Activated T-helper 17 cell treated with anti-CD3 and anti-CD28 coated beads, Interleukin-2, amount 50 U/mL, for 72 hours (primary cell): ENCODE measurements at regions not wholly inside any gene's neighbourhood (a gene's known extent, or its start where the extent isn't known, plus 50 kb on each side); places are given as distances from the start of the nearest gene placed in this dataset.
"Not testable (repeated sequence)": the region's sequence is repeated elsewhere in the genome, so short reads cannot be mapped to it uniquely, and the experiment has no call there.

Source experiments
- ATAC-seq: fragments of 150-1000 bp; cut with Tn5 transposase; replicated peaks from 2 replicates; pipeline ENCODE4 v1.10.0; 2021; ENCODE audit warnings: mild to moderate bottlenecking, moderate library complexity
- H3K27ac Mint-ChIP-seq: one replicate; pipeline ENCODE4 v1.8.0; 2022; ENCODE audit warnings: mixed read lengths
- H3K27me3 Mint-ChIP-seq: one replicate; pipeline ENCODE4 v1.8.0; 2022; ENCODE audit warnings: mixed read lengths
- H3K36me3 Mint-ChIP-seq: one replicate; pipeline ENCODE4 v1.8.0; 2022; ENCODE audit warnings: low read depth, mild to moderate bottlenecking, mixed read lengths
- H3K4me1 Mint-ChIP-seq: one replicate; pipeline ENCODE4 v1.8.0; 2022; ENCODE audit warnings: mixed read lengths
- H3K4me3 Mint-ChIP-seq: one replicate; pipeline ENCODE4 v1.8.0; 2022; ENCODE audit warnings: mild to moderate bottlenecking, mixed read lengths
- H3K9me3 Mint-ChIP-seq: one replicate; pipeline ENCODE4 v1.8.0; 2022; ENCODE audit warnings: mixed read lengths

GRCh38 chr5:167916261-167916691 is 375.2 kb upstream of the WWC1 start:
- Mint-ChIP-seq H3K36me3 (no peaks in the 10 kb centered on the region), H3K27ac (no peak overlapping the region), H3K27me3 (peaks cover 4% of the 10 kb centered on the region), H3K4me1 (no peaks in the 10 kb centered on the region), H3K4me3 (no peak overlapping the region), H3K9me3 (peaks cover 1% of the 10 kb centered on the region)
- no peak for ATAC-seq

GRCh38 chr5:167916706-167917105 is 374.7 kb upstream of the WWC1 start:
- H3K9me3 Mint-ChIP-seq = peaks cover 3% of the 10 kb centered on the region
- H3K36me3 Mint-ChIP-seq = no peaks in the 10 kb centered on the region
- no peak for ATAC-seq
- no peak overlapping the region for H3K27ac Mint-ChIP-seq
- H3K4me1 Mint-ChIP-seq = no peaks in the 10 kb centered on the region
- H3K27me3 Mint-ChIP-seq = peaks cover 4% of the 10 kb centered on the region
- no peak overlapping the region for H3K4me3 Mint-ChIP-seq

GRCh38 chr5:167918184-167918812 is 373.1 kb upstream of the WWC1 start:
- Mint-ChIP-seq H3K9me3 (peaks cover 3% of the 10 kb centered on the region), H3K4me3 (no peak overlapping the region), H3K4me1 (no peaks in the 10 kb centered on the region), H3K36me3 (no peaks in the 10 kb centered on the region), H3K27me3 (peaks cover 4% of the 10 kb centered on the region), H3K27ac (no peak overlapping the region)
- no peak for ATAC-seq

DNA sequence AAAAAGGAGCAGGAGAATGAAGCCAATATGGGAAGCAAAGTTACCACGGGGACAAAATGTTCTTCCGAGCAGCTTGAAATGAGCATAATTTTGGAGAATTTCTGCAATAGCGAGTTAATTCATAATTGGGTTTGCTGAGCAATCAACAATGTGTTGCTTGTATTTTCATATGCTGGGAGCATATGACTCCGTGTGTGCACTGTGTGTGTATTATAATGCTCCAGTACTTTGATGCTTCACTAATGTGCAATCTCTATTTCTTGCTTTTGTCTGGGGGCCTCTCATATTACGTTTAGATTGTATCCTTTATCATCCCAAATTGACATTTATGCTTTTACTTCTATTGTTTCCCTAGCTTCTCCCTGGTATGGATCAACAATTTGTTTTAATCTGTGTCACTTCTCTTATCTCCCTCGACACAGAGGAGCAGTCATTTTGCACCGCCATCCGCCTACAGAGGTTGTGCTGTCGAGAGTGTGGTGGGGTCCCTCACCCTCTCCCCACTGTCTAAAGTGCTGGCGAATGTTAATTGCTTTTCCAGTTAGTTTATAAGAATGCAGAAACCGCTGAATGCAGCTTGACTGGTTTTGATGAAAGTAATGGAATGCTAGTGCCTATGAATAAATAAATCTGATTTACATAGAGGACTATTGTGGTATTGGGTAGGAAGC is 372.5 kb upstream of the WWC1 start:
- peaks cover 4% of the 10 kb centered on the region for H3K27me3 Mint-ChIP-seq
- H3K36me3 Mint-ChIP-seq = no peaks in the 10 kb centered on the region
- no peaks in the 10 kb centered on the region for H3K4me1 Mint-ChIP-seq
- H3K27ac Mint-ChIP-seq = no peak overlapping the region
- no peak overlapping the region for H3K4me3 Mint-ChIP-seq
- peaks cover 3% of the 10 kb centered on the region for H3K9me3 Mint-ChIP-seq
- ATAC-seq = no peak

- Mint-ChIP-seq H3K36me3 (no peaks in the 10 kb centered on the region), H3K4me1 (no peaks in the 10 kb centered on the region), H3K27ac (no peak overlapping the region), H3K4me3 (no peak overlapping the region), H3K27me3 (peaks cover 4% of the 10 kb centered on the region), H3K9me3 (peaks cover 3% of the 10 kb centered on the region)
- no peak for ATAC-seq
Observed at GRCh38 chr5:167920589-167920988, 370.9 kb upstream of the WWC1 start.

DNA sequence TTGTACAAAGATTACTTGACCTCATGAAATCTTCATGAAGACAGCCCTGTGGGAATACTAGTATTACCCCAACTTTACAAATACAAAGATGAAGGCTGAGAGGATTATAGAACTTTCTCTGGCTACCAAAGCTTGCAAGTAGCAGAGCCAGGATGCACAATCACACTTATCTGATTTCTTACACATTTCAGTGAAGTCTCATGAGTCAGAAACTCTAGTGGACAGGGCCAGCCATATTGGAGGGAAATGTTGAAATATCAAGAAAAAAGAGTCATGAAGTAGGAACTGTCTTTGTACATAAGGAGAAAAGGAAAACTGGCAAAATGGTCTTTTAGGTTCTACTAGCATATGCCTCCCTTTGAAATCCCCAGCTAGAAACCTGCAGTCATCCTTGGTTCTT is 369.6 kb upstream of the WWC1 start:
- H3K36me3 Mint-ChIP-seq = no peaks in the 10 kb centered on the region
- no peak for ATAC-seq
- peaks cover 3% of the 10 kb centered on the region for H3K9me3 Mint-ChIP-seq
- no peak overlapping the region for H3K4me3 Mint-ChIP-seq
- H3K27me3 Mint-ChIP-seq = peaks cover 4% of the 10 kb centered on the region
- no peaks in the 10 kb centered on the region for H3K4me1 Mint-ChIP-seq
- no peak overlapping the region for H3K27ac Mint-ChIP-seq

- Mint-ChIP-seq H3K27ac (no peak overlapping the region), H3K36me3 (no peaks in the 10 kb centered on the region), H3K4me1 (no peaks in the 10 kb centered on the region), H3K27me3 (peaks cover 4% of the 10 kb centered on the region), H3K9me3 (peaks cover 3% of the 10 kb centered on the region), H3K4me3 (no peak overlapping the region)
- no peak for ATAC-seq
Observed at GRCh38 chr5:167923396-167923795, 368.0 kb upstream of the WWC1 start.

DNA sequence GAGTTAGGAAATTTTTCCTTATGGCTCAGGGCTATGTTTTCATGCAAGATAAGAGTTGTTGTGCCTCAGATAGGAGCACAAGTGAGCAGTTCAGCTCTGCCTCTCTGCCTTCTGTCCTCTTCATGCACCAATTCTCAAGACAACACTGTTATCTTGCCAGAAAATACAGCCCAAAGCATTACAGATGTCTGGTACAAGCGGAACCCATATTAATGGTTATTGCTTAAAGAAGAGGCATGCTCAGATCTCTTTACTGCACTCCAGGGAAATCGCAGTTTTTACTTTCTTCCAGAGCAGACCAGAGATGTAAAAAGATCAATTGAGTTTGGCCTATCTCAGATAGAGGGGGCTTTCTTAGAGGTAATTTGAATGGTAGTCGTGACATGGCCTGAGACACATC is 361.6 kb upstream of the WWC1 start:
- Mint-ChIP-seq H3K4me3 (no peak overlapping the region), H3K36me3 (no peaks in the 10 kb centered on the region), H3K9me3 (no peaks in the 10 kb centered on the region), H3K4me1 (no peaks in the 10 kb centered on the region), H3K27ac (no peak overlapping the region), H3K27me3 (no peaks in the 10 kb centered on the region)
- ATAC-seq = no peak

DNA sequence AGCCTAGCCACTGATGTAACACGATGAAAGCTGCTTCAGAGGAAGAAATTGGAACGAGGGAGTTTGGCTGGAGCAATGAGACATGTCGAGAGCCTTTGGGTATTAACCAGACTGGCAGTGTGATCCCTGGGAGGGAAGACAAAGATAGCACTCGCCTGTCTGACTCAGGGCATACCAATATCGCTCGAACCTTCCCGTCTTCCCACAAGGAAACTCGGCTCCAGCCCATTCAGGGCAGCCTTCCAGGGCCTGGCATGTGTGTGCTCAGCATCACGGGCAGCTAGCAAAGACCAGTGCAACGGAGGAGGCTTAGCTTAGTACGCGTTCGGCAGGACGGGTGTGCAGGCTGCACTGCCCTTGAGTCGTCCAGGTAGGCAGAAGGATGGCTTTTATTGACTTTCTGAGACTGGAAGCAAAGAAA is 356.9 kb upstream of the WWC1 start:
- ATAC-seq = no peak
- peaks cover 6% of the 10 kb centered on the region for H3K9me3 Mint-ChIP-seq
- H3K36me3 Mint-ChIP-seq = no peaks in the 10 kb centered on the region
- no peaks in the 10 kb centered on the region for H3K27me3 Mint-ChIP-seq
- H3K4me1 Mint-ChIP-seq = no peaks in the 10 kb centered on the region
- H3K4me3 Mint-ChIP-seq = no peak overlapping the region
- H3K27ac Mint-ChIP-seq = no peak overlapping the region

DNA sequence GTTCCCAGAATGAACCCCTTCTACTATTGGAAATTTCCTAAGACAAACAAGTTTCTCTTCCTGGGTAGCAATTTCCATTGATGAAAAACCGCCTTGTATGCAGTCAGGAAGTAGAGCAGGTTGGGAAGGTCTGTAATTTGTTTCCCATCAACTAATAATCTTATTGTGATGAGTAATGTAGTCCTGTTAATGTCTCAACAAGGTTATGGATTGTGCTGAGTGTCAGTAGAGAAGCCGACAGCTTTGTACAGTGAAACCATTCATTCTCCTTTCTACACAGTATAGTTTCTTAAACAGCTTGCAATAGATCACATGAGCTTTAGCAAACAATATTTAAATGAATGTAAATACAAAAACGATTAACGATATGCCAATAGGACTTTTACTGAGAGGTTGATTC is 355.4 kb upstream of the WWC1 start:
- Mint-ChIP-seq H3K4me3 (no peak overlapping the region), H3K27me3 (no peaks in the 10 kb centered on the region), H3K4me1 (no peaks in the 10 kb centered on the region), H3K27ac (no peak overlapping the region), H3K9me3 (peaks cover 6% of the 10 kb centered on the region), H3K36me3 (no peaks in the 10 kb centered on the region)
- ATAC-seq = no peak

DNA sequence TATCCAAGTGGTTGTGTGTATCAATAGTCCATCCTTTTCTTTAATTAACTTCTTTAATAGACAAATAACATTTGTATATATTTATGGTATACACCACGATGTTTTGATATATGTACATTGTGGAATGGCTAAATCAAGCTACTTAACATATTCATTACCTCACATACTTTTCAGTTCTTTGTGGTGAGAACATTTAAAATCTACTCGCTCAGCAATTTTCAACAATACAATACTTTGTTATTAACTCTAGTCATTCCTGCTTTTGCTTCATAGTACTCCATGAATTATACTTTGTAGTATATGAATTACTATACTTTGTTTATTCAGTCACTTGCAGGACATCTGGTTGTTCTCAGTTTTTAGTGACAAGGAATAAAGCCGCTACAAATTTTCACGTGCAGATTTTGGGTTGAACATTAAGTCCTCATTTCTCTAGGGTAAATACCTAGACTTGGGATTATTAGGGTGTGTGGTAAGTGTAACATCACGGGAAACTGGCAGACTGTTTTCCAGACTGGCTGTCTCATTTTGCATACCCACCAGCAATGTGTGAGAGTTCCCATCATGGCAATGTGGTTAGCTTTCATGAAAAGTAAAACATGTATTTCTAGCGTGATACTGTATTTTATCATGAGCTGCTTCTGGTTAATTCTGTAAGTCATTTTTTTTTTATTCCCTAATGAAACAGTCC is 354.4 kb upstream of the WWC1 start:
- Mint-ChIP-seq H3K4me1 (no peaks in the 10 kb centered on the region), H3K9me3 (peaks cover 6% of the 10 kb centered on the region), H3K27ac (no peak overlapping the region), H3K27me3 (no peaks in the 10 kb centered on the region), H3K36me3 (no peaks in the 10 kb centered on the region), H3K4me3 (no peak overlapping the region)
- no peak for ATAC-seq

- Mint-ChIP-seq H3K4me3 (no peak overlapping the region), H3K36me3 (no peaks in the 10 kb centered on the region), H3K9me3 (peaks cover 6% of the 10 kb centered on the region), H3K27me3 (no peaks in the 10 kb centered on the region), H3K4me1 (no peaks in the 10 kb centered on the region), H3K27ac (no peak overlapping the region)
- ATAC-seq = no peak
Observed at GRCh38 chr5:167937635-167937998, 353.8 kb upstream of the WWC1 start.

- ATAC-seq = no peak
Observed at GRCh38 chr5:167939686-167940085, 351.8 kb upstream of the WWC1 start.

GRCh38 chr5:167940911-167941310 is 350.5 kb upstream of the WWC1 start:
- Mint-ChIP-seq H3K4me3 (no peak overlapping the region), H3K27me3 (no peaks in the 10 kb centered on the region), H3K27ac (no peak overlapping the region), H3K9me3 (peaks cover 6% of the 10 kb centered on the region), H3K36me3 (no peaks in the 10 kb centered on the region), H3K4me1 (no peaks in the 10 kb centered on the region)
- no peak for ATAC-seq

More at GRCh38 chr5:167939686-167940085, 351.8 kb upstream of the WWC1 start:
- no peak overlapping the region for H3K27ac Mint-ChIP-seq
- H3K4me1 Mint-ChIP-seq = no peaks in the 10 kb centered on the region
- no peaks in the 10 kb centered on the region for H3K27me3 Mint-ChIP-seq
- no peak overlapping the region for H3K4me3 Mint-ChIP-seq
- H3K9me3 Mint-ChIP-seq = peaks cover 6% of the 10 kb centered on the region
- no peaks in the 10 kb centered on the region for H3K36me3 Mint-ChIP-seq

DNA sequence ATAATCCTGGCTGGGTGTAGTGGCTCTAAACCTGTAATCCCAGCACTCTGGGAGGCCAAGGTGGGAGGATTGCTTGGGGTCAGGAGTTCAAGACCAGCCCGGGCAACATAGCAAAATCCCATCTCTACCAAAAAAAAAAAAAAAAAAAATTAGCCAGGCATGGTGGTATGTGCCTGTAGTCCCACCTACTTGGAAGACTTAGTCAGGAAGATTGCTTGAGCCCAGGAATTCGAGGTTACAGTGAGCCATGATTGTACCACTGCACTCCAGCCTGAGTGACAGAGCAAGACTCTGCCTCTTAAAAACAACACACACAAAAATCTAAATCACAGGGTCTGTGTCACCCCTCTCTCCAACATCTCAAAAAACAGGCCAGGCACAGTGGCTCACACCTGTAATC is 349.9 kb upstream of the WWC1 start:
- not testable (repeated sequence) for H3K36me3 Mint-ChIP-seq, ATAC-seq, H3K9me3 Mint-ChIP-seq, H3K4me3 Mint-ChIP-seq, H3K27me3 Mint-ChIP-seq, H3K4me1 Mint-ChIP-seq, H3K27ac Mint-ChIP-seq
